ENCODE measurements at regions not wholly inside any gene's neighbourhood (a gene's known extent, or its start where the extent isn't known, plus 50 kb on each side); places are given as distances from the start of the nearest gene placed in this dataset.
"Not testable (repeated sequence)": the region's sequence is repeated elsewhere in the genome, so short reads cannot be mapped to it uniquely, and the experiment has no call there.

GRCh38 chr5:166279828-166280227 is 2011.6 kb upstream of the WWC1 start:
- DNase-seq, result no peak

- peak; percentile 13 for DNase-seq
These were observed 2010.0 kb upstream of the WWC1 start for GRCh38 chr5:166281433-166281832.

- no peak for DNase-seq
These were observed 2008.5 kb upstream of the WWC1 start for GRCh38 chr5:166282939-166283338.

GRCh38 chr5:166285361-166285760 is 2006.1 kb upstream of the WWC1 start:
- DNase-seq, result no peak

GRCh38 chr5:166286832-166287231 is 2004.6 kb upstream of the WWC1 start:
- no peak for DNase-seq

GRCh38 chr5:166287866-166288265 is 2003.6 kb upstream of the WWC1 start:
- no peak for DNase-seq

GRCh38 chr5:166291800-166292199 is 1999.6 kb upstream of the WWC1 start:
- DNase-seq, result not testable (repeated sequence)

- DNase-seq, result no peak
These were observed 1997.6 kb upstream of the WWC1 start for GRCh38 chr5:166293892-166294291.

GRCh38 chr5:166302166-166302565 is 1989.3 kb upstream of the WWC1 start:
- DNase-seq, result no peak

GRCh38 chr5:166317425-166317824 is 1974.0 kb upstream of the WWC1 start:
- DNase-seq, result no peak

GRCh38 chr5:166320920-166321480 is 1970.4 kb upstream of the WWC1 start:
- no peak for DNase-seq

- DNase-seq, result no peak
These were observed 1967.1 kb upstream of the WWC1 start for GRCh38 chr5:166324372-166324771.

- DNase-seq, result no peak
These were observed 1962.2 kb upstream of the WWC1 start for GRCh38 chr5:166329149-166329800.

- DNase-seq, result no peak
These were observed 1961.4 kb upstream of the WWC1 start for GRCh38 chr5:166330036-166330435.

GRCh38 chr5:166331521-166331920 is 1959.9 kb upstream of the WWC1 start:
- DNase-seq, result no peak

- peak; percentile 20 for DNase-seq
These were observed 1952.6 kb upstream of the WWC1 start for GRCh38 chr5:166338801-166339200.

- peak; percentile 12 for DNase-seq
These were observed 1951.4 kb upstream of the WWC1 start for GRCh38 chr5:166340039-166340438.

GRCh38 chr5:166341740-166342337 is 1949.6 kb upstream of the WWC1 start:
- DNase-seq, result no peak

GRCh38 chr5:166342402-166342801 is 1949.0 kb upstream of the WWC1 start:
- peak; percentile 32 for DNase-seq

GRCh38 chr5:166346726-166347374 is 1944.6 kb upstream of the WWC1 start:
- no peak for DNase-seq

- DNase-seq, result peak; percentile 49
These were observed 1942.4 kb upstream of the WWC1 start for GRCh38 chr5:166349046-166349445.

- no peak for DNase-seq
These were observed 1937.9 kb upstream of the WWC1 start for GRCh38 chr5:166353580-166353979.

GRCh38 chr5:166354332-166354731 is 1937.1 kb upstream of the WWC1 start:
- peak; percentile 39 for DNase-seq

GRCh38 chr5:166356096-166356495 is 1935.3 kb upstream of the WWC1 start:
- DNase-seq, result no peak

Data from fibroblast of skin of abdomen (primary cell).